ENCODE measurements at regions not wholly inside any gene's neighbourhood (a gene's known extent, or its start where the extent isn't known, plus 50 kb on each side); places are given as distances from the start of the nearest gene placed in this dataset.

- no peak for DNase-seq
Measured at GRCh38 chr4:119743644-119744043, 115.0 kb upstream of the PDE5A start.

- no peak for DNase-seq
Measured at GRCh38 chr4:119739796-119740195, 111.2 kb upstream of the PDE5A start.

- DNase-seq, result no peak
Measured at GRCh38 chr4:119738901-119739300, 110.3 kb upstream of the PDE5A start.

GRCh38 chr4:119736559-119736958, 108.0 kb upstream of the PDE5A start:
- DNase-seq, result no peak

GRCh38 chr4:119735165-119735651, 106.6 kb upstream of the PDE5A start:
- DNase-seq, result no peak

- no peak for DNase-seq
Measured at GRCh38 chr4:119733431-119733830, 104.8 kb upstream of the PDE5A start.

GRCh38 chr4:119731778-119732177, 103.2 kb upstream of the PDE5A start:
- DNase-seq, result no peak

GRCh38 chr4:119731146-119731742, 102.6 kb upstream of the PDE5A start:
- no peak for DNase-seq

GRCh38 chr4:119730671-119730950, 102.0 kb upstream of the PDE5A start:
- no peak for DNase-seq

- no peak for DNase-seq
Measured at GRCh38 chr4:119729835-119730670, 101.4 kb upstream of the PDE5A start.

GRCh38 chr4:119728692-119729593, 100.3 kb upstream of the PDE5A start:
- no peak for DNase-seq

- DNase-seq, result no peak
Measured at GRCh38 chr4:119728185-119728584, 99.6 kb upstream of the PDE5A start.

GRCh38 chr4:119726505-119726904, 97.9 kb upstream of the PDE5A start:
- no peak for DNase-seq

- no peak for DNase-seq
Measured at GRCh38 chr4:119725688-119726330, 97.2 kb upstream of the PDE5A start.

GRCh38 chr4:119725011-119725410, 96.4 kb upstream of the PDE5A start:
- DNase-seq, result no peak

- no peak for DNase-seq
Measured at GRCh38 chr4:119722670-119723069, 94.1 kb upstream of the PDE5A start.

GRCh38 chr4:119721878-119722277, 93.3 kb upstream of the PDE5A start:
- no peak for DNase-seq

GRCh38 chr4:119715490-119716445, 87.2 kb upstream of the PDE5A start:
- no peak for DNase-seq

- DNase-seq, result no peak
Measured at GRCh38 chr4:119709418-119709817, 80.8 kb upstream of the PDE5A start.

GRCh38 chr4:119707336-119707735, 78.7 kb upstream of the PDE5A start:
- DNase-seq, result no peak

GRCh38 chr4:119706804-119707203, 78.2 kb upstream of the PDE5A start:
- DNase-seq, result no peak

- DNase-seq, result no peak
Measured at GRCh38 chr4:119697887-119698393, 69.3 kb upstream of the PDE5A start.
